ENCODE measurements at regions not wholly inside any gene's neighbourhood (a gene's known extent, or its start where the extent isn't known, plus 50 kb on each side); places are given as distances from the start of the nearest gene placed in this dataset.

GRCh38 chr2:195337597-195337996 lies 319.4 kb upstream of the SLC39A10 start:
- DNase-seq, result no peak
- H3K4me2 ChIP-seq (ENCODE audit: low read length), result no peak overlapping the region
- H2AFZ ChIP-seq (ENCODE audit: low read length), result no peak overlapping the region
- ChIA-PET CTCF (no interaction called here), POLR2A (ENCODE audit: unreplicated experiment) (no interaction called here)
- no peaks in the 10 kb centered on the region for H3K9me2 ChIP-seq (replicated peaks; ENCODE audit: low read length)
- H3K4me1 ChIP-seq (ENCODE audit: insufficient read depth, low read length), result peaks cover 4% of the 10 kb centered on the region; the same call in 1 of the 2 replicates
- H3K9me3 ChIP-seq (ENCODE audit: low read length), result no peaks in the 10 kb centered on the region
- H3K27ac ChIP-seq (ENCODE audit: low read length), result no peak overlapping the region
- no peaks in the 10 kb centered on the region for H3K27me3 ChIP-seq (ENCODE audit: low read length)
- H3K9ac ChIP-seq (ENCODE audit: low read length), result no peak overlapping the region
- H4K20me1 ChIP-seq (ENCODE audit: low read length), result no peaks in the 10 kb centered on the region
- H3F3A ChIP-seq (ENCODE audit: low read length, unreplicated experiment), result no peaks in the 10 kb centered on the region
- intact Hi-C loops (cut with micrococcal nuclease), result no loop called here
- H3K36me3 ChIP-seq (ENCODE audit: low read depth, low read length), result no peaks in the 10 kb centered on the region
- no peaks in the 10 kb centered on the region for H3K79me2 ChIP-seq (ENCODE audit: low read length)
- TF ChIP-seq EZH2phosphoT487 (IDR thresholded peaks at IDR 0.05; ENCODE audit: borderline replicate concordance, low read length) (no peak), EZH2 (IDR thresholded peaks at IDR 0.05; ENCODE audit: low read length, unreplicated experiment) (no peak), CTCF (conservative IDR thresholded peaks at IDR 0.05; ENCODE audit: low read depth, low read length) (no peak)
- ATAC-seq, result no peak
- H3K4me3 ChIP-seq (ENCODE audit: low read length), result no peak overlapping the region
- BruUV-seq (replicated peaks), result no TSS peak

- TF ChIP-seq CTCF (conservative IDR thresholded peaks at IDR 0.05; ENCODE audit: low read depth, low read length) (no peak), EZH2phosphoT487 (IDR thresholded peaks at IDR 0.05; ENCODE audit: borderline replicate concordance, low read length) (no peak), EZH2 (IDR thresholded peaks at IDR 0.05; ENCODE audit: low read length, unreplicated experiment) (no peak)
- CTCF ChIA-PET, result no interaction called here
- no peaks in the 10 kb centered on the region for H3F3A ChIP-seq (ENCODE audit: low read length, unreplicated experiment)
- H4K20me1 ChIP-seq (ENCODE audit: low read length), result no peaks in the 10 kb centered on the region
- intact Hi-C loops (cut with micrococcal nuclease), result no loop called here
- H3K36me3 ChIP-seq (ENCODE audit: low read depth, low read length), result no peaks in the 10 kb centered on the region
- DNase-seq (no peak), ATAC-seq (no peak)
- H3K79me2 ChIP-seq (ENCODE audit: low read length), result no peaks in the 10 kb centered on the region
- no peaks in the 10 kb centered on the region for H3K4me1 ChIP-seq (ENCODE audit: insufficient read depth, low read length)
- H3K4me3 ChIP-seq (ENCODE audit: low read length), result no peak overlapping the region
- no peak overlapping the region for H3K27ac ChIP-seq (ENCODE audit: low read length)
- BruUV-seq (replicated peaks), result no TSS peak
- no peak overlapping the region for H3K4me2 ChIP-seq (ENCODE audit: low read length)
- no peak overlapping the region for H2AFZ ChIP-seq (ENCODE audit: low read length)
- no peak overlapping the region for H3K9ac ChIP-seq (ENCODE audit: low read length)
- POLR2A ChIA-PET (ENCODE audit: unreplicated experiment), result no interaction called here
- no peaks in the 10 kb centered on the region for H3K9me2 ChIP-seq (replicated peaks; ENCODE audit: low read length)
- no peaks in the 10 kb centered on the region for H3K9me3 ChIP-seq (ENCODE audit: low read length)
- no peaks in the 10 kb centered on the region for H3K27me3 ChIP-seq (ENCODE audit: low read length)
These were observed 323.2 kb upstream of the SLC39A10 start for GRCh38 chr2:195333869-195334268.

- no peak for TF ChIP-seq CTCF (conservative IDR thresholded peaks at IDR 0.05; ENCODE audit: low read depth, low read length)
- TF ChIP-seq EZH2phosphoT487 (IDR thresholded peaks at IDR 0.05; ENCODE audit: borderline replicate concordance, low read length), result no peak
- no peak for TF ChIP-seq EZH2 (IDR thresholded peaks at IDR 0.05; ENCODE audit: low read length, unreplicated experiment)
- no peaks in the 10 kb centered on the region for H3K27me3 ChIP-seq (ENCODE audit: low read length)
- no peaks in the 10 kb centered on the region for H4K20me1 ChIP-seq (ENCODE audit: low read length)
- no peaks in the 10 kb centered on the region for H3K9me3 ChIP-seq (ENCODE audit: low read length)
- H2AFZ ChIP-seq (ENCODE audit: low read length), result no peak overlapping the region
- ATAC-seq (no peak), DNase-seq (no peak)
- intact Hi-C loops (cut with micrococcal nuclease), result no loop called here
- no peaks in the 10 kb centered on the region for H3K36me3 ChIP-seq (ENCODE audit: low read depth, low read length)
- H3K4me2 ChIP-seq (ENCODE audit: low read length), result no peak overlapping the region
- no peaks in the 10 kb centered on the region for H3K79me2 ChIP-seq (ENCODE audit: low read length)
- ChIA-PET POLR2A (ENCODE audit: unreplicated experiment) (no interaction called here), CTCF (no interaction called here)
- no peak overlapping the region for H3K9ac ChIP-seq (ENCODE audit: low read length)
- no peaks in the 10 kb centered on the region for H3K9me2 ChIP-seq (replicated peaks; ENCODE audit: low read length)
- BruUV-seq (replicated peaks), result no TSS peak
- H3K27ac ChIP-seq (ENCODE audit: low read length), result no peak overlapping the region
- no peak overlapping the region for H3K4me3 ChIP-seq (ENCODE audit: low read length)
- H3F3A ChIP-seq (ENCODE audit: low read length, unreplicated experiment), result no peaks in the 10 kb centered on the region
- H3K4me1 ChIP-seq (ENCODE audit: insufficient read depth, low read length), result no peaks in the 10 kb centered on the region
These were observed 325.1 kb upstream of the SLC39A10 start for GRCh38 chr2:195331966-195332365.
